SK-N-MC (cell line): ENCODE measurements at regions not wholly inside any gene's neighbourhood (a gene's known extent, or its start where the extent isn't known, plus 50 kb on each side); places are given as distances from the start of the nearest gene placed in this dataset.

ENCODE experiments used
- EZH2 ChIP-seq: fragments of 200-600 bp; sonication (generic); IDR thresholded peaks from one replicate; pipeline ENCODE4 v1.6.1; 2017; ENCODE audit warnings: antibody characterized with exemption
- FOXP2 ChIP-seq: optimal IDR thresholded peaks from 2 replicates; pipeline ENCODE3; 2011; ENCODE audit warnings: mild to moderate bottlenecking, moderate library complexity; ENCODE audit not compliant: insufficient read depth; ENCODE audit errors: extremely low read length, control extremely low read depth
- POLR2AphosphoS5 ChIP-seq: IDR thresholded peaks from 2 replicates; pipeline ENCODE4 v1.6.1; 2012; ENCODE audit warnings: mild to moderate bottlenecking, low read depth, low read length, borderline replicate concordance

GRCh38 chr7:81414411-81414810 is 355.4 kb downstream of the HGF start:
- TF ChIP-seq EZH2, result no peak
- TF ChIP-seq POLR2AphosphoS5, result no peak
- TF ChIP-seq FOXP2, result no peak
